Natural killer cell (primary cell): ENCODE measurements at regions not wholly inside any gene's neighbourhood (a gene's known extent, or its start where the extent isn't known, plus 50 kb on each side); places are given as distances from the start of the nearest gene placed in this dataset.

ENCODE experiments used
- ATAC-seq, 3 donors: fragments of 150-1000 bp in 2 of 3; fragments of 200-7000 bp in 1 of 3; cut with Tn5 transposase; 1 replicate in 1 of 3; 2 replicates in 2 of 3; pipeline ENCODE4 v1.10.0; 2021; ENCODE audit warnings: mild to moderate bottlenecking in 2 of 3, moderate library complexity in 2 of 3
- DNase-seq, 2 donors: peaks; one replicate each; pipeline versions ENCODE4 v3.0.0 to v3.0.0-alpha.2; 2013 to 2021; ENCODE audit warnings: mixed read lengths in 1 of 2
- H3K27ac ChIP-seq: one replicate; pipeline ENCODE4 v1.5.1; 2013; ENCODE audit warnings: mild to moderate bottlenecking, low read length
- H3K27me3 ChIP-seq: one replicate; pipeline ENCODE4 v1.6.1; 2013; ENCODE audit warnings: low read length; ENCODE audit not compliant: control insufficient read depth, insufficient read depth
- H3K36me3 ChIP-seq: one replicate; pipeline ENCODE4 v1.6.1; 2013; ENCODE audit warnings: low read length; ENCODE audit not compliant: control insufficient read depth, insufficient read depth
- H3K4me1 ChIP-seq: one replicate; pipeline ENCODE4 v1.6.1; 2013; ENCODE audit warnings: low read length; ENCODE audit not compliant: control insufficient read depth, insufficient read depth
- H3K4me3 ChIP-seq: one replicate; pipeline ENCODE4 v1.5.1; 2013; ENCODE audit warnings: low read length
- H3K9me3 ChIP-seq: one replicate; pipeline ENCODE4 v1.6.1; 2013; ENCODE audit warnings: low read length; ENCODE audit not compliant: control insufficient read depth, insufficient read depth
- H3K27ac Mint-ChIP-seq, 2 donors: one replicate each; pipeline ENCODE4 v1.8.0; 2022; ENCODE audit warnings: mild to moderate bottlenecking in 2 of 2, mixed read lengths in 2 of 2, moderate library complexity in 1 of 2
- H3K27me3 Mint-ChIP-seq, 2 donors: one replicate each; pipeline ENCODE4 v1.8.0; 2022; ENCODE audit warnings: low read depth in 2 of 2, mixed read lengths in 2 of 2
- H3K36me3 Mint-ChIP-seq: one replicate; pipeline ENCODE4 v1.8.0; 2022; ENCODE audit warnings: mixed read lengths
- H3K4me1 Mint-ChIP-seq, 2 donors: one replicate each; pipeline ENCODE4 v1.8.0; 2022; ENCODE audit warnings: mixed read lengths in 2 of 2
- H3K4me3 Mint-ChIP-seq: one replicate; pipeline ENCODE4 v1.8.0; 2022; ENCODE audit warnings: mild to moderate bottlenecking, moderate library complexity, mixed read lengths
- H3K9me3 Mint-ChIP-seq, 2 donors: one replicate each; pipeline ENCODE4 v1.8.0; 2022; ENCODE audit warnings: mixed read lengths in 2 of 2
- CTCF ChIP-seq: fragments of 200-600 bp; IDR thresholded peaks from one replicate; pipeline ENCODE4 v1.8.0; 2022; ENCODE audit warnings: antibody characterized with exemption
- WGBS: methylation state at CpG from one replicate; pipeline ENCODE4 v1.1.7; 2013; ENCODE audit warnings: missing lambda C conversion rate; ENCODE audit not compliant: insufficient coverage; 5-methylcytosine and 5-hydroxymethylcytosine counted together
- intact Hi-C: fragments of 100-400 bp; cut with micrococcal nuclease; formaldehyde crosslinking; loops from one replicate; pipeline ENCODE4 v1.14.2; 2022

GRCh38 chr14:53603994-53604393, 352.6 kb downstream of the BMP4 start:
- 90% methylated on average over 4 of the region's 5 CpGs for WGBS
- H3K27ac ChIP-seq: no peak overlapping the region
- no peak for TF ChIP-seq CTCF

GRCh38 chr14:53601409-53601808, 355.2 kb downstream of the BMP4 start:
- no peak for ATAC-seq
- no peaks in the 10 kb centered on the region for H3K27me3 ChIP-seq
- no peaks in the 10 kb centered on the region for H3K4me1 ChIP-seq
- H3K4me1 Mint-ChIP-seq: no peaks in the 10 kb centered on the region
- TF ChIP-seq CTCF: no peak
- no peak overlapping the region for H3K27ac ChIP-seq
- H3K9me3 Mint-ChIP-seq: peaks cover 4 to 6% of the 10 kb centered on the region in 2 donors
- no peaks in the 10 kb centered on the region for H3K36me3 ChIP-seq
- no peaks in the 10 kb centered on the region for H3K27me3 Mint-ChIP-seq
- intact Hi-C loops: no loop called here
- no CpG with 5 or more reads among the region's 1 CpG for WGBS
- no peak for DNase-seq
- H3K36me3 Mint-ChIP-seq: no peaks in the 10 kb centered on the region
- H3K27ac Mint-ChIP-seq: no peak overlapping the region
- no peak overlapping the region for H3K4me3 Mint-ChIP-seq
- no peaks in the 10 kb centered on the region for H3K9me3 ChIP-seq
- no peak overlapping the region for H3K4me3 ChIP-seq

More at GRCh38 chr14:53603994-53604393, 352.6 kb downstream of the BMP4 start:
- no peak for ATAC-seq
- Mint-ChIP-seq H3K4me3 (no peak overlapping the region), H3K36me3 (no peaks in the 10 kb centered on the region), H3K27ac (no peak overlapping the region), H3K9me3 (peaks cover 6% of the 10 kb centered on the region in 2 donors), H3K27me3 (no peaks in the 10 kb centered on the region), H3K4me1 (no peaks in the 10 kb centered on the region)
- no peaks in the 10 kb centered on the region for H3K27me3 ChIP-seq
- no peak for DNase-seq
- no peaks in the 10 kb centered on the region for H3K36me3 ChIP-seq
- H3K9me3 ChIP-seq: no peaks in the 10 kb centered on the region
- intact Hi-C loops: no loop called here
- no peak overlapping the region for H3K4me3 ChIP-seq
- no peaks in the 10 kb centered on the region for H3K4me1 ChIP-seq

GRCh38 chr14:53599221-53599945, 357.2 kb downstream of the BMP4 start:
- Mint-ChIP-seq H3K27ac (no peak overlapping the region), H3K9me3 (peaks cover 8% of the 10 kb centered on the region in 2 donors), H3K4me3 (no peak overlapping the region), H3K27me3 (no peaks in the 10 kb centered on the region), H3K36me3 (no peaks in the 10 kb centered on the region), H3K4me1 (no peaks in the 10 kb centered on the region)
- DNase-seq (no peak), ATAC-seq (no peak)
- no peak overlapping the region for H3K4me3 ChIP-seq
- no peak for TF ChIP-seq CTCF
- no peaks in the 10 kb centered on the region for H3K36me3 ChIP-seq
- H3K4me1 ChIP-seq: no peaks in the 10 kb centered on the region
- intact Hi-C loops: no loop called here
- 86% methylated on average over 6 of the region's 6 CpGs for WGBS
- no peaks in the 10 kb centered on the region for H3K9me3 ChIP-seq
- H3K27me3 ChIP-seq: no peaks in the 10 kb centered on the region
- H3K27ac ChIP-seq: no peak overlapping the region
